Fibroblast of lung (primary cell): ENCODE measurements at regions not wholly inside any gene's neighbourhood (a gene's known extent, or its start where the extent isn't known, plus 50 kb on each side); places are given as distances from the start of the nearest gene placed in this dataset.
"Not testable (repeated sequence)": the region's sequence is repeated elsewhere in the genome, so short reads cannot be mapped to it uniquely, and the experiment has no call there.

Experiments
- DNase-seq, 2 donors: peaks; one replicate each; pipeline versions ENCODE4 v3.0.0 to v3.0.0-alpha.2; 2010; ENCODE audit warnings: low read depth in 2 of 2
- H2AFZ ChIP-seq: 2 replicates; pipeline ENCODE4 v1.5.1; 2012; ENCODE audit warnings: low read length, control low read depth, inconsistent platforms
- H3K27ac ChIP-seq: 2 replicates; pipeline ENCODE4 v1.5.1; 2011; ENCODE audit warnings: low read length, control low read depth; ENCODE audit not compliant: insufficient read depth
- H3K27me3 ChIP-seq: 2 replicates; pipeline ENCODE4 v1.5.1; 2011; ENCODE audit warnings: mild to moderate bottlenecking, low read length; ENCODE audit not compliant: control insufficient read depth, insufficient read depth
- H3K36me3 ChIP-seq: 2 replicates; pipeline ENCODE4 v1.5.1; 2011; ENCODE audit warnings: low read length; ENCODE audit not compliant: control insufficient read depth, insufficient read depth
- H3K4me1 ChIP-seq: 2 replicates; pipeline ENCODE4 v1.5.1; 2011; ENCODE audit warnings: low read length; ENCODE audit not compliant: control insufficient read depth, insufficient read depth; ENCODE audit errors: extremely low read depth
- H3K4me2 ChIP-seq: 2 replicates; pipeline ENCODE4 v1.5.1; 2011; ENCODE audit warnings: low read length, control low read depth; ENCODE audit not compliant: insufficient read depth; ENCODE audit errors: extremely low read depth
- H3K4me3 ChIP-seq, 4 experiments: fragments of 200-600 bp in 1 of 4; sonication (generic) in 1 of 4; replicated peaks in 1 of 4; 2 replicates each; pipeline ENCODE4 v1.5.1; 2011 to 2016; ENCODE audit warnings: low read length in 4 of 4, low read depth in 3 of 4, mild to moderate bottlenecking in 3 of 4, control low read depth in 2 of 4, inconsistent platforms in 1 of 4, mixed read lengths in 1 of 4; ENCODE audit not compliant: insufficient read depth in 1 of 4; ENCODE audit errors: control extremely low read depth in 1 of 4
- H3K79me2 ChIP-seq: 2 replicates; pipeline ENCODE4 v1.5.1; 2012; ENCODE audit warnings: mild to moderate bottlenecking, low read length, inconsistent platforms; ENCODE audit not compliant: control insufficient read depth, insufficient read depth
- H3K9ac ChIP-seq: 2 replicates; pipeline ENCODE4 v1.5.1; 2011; ENCODE audit warnings: mild to moderate bottlenecking, low read length, control low read depth; ENCODE audit not compliant: insufficient read depth
- H3K9me3 ChIP-seq: 2 replicates; pipeline ENCODE4 v1.5.1; 2012; ENCODE audit warnings: low read depth, low read length; ENCODE audit not compliant: control insufficient read depth, insufficient read depth
- H4K20me1 ChIP-seq: 2 replicates; pipeline ENCODE4 v1.5.1; 2011; ENCODE audit warnings: low read length; ENCODE audit not compliant: control insufficient read depth, insufficient read depth; ENCODE audit errors: extremely low read depth
- EZH2 ChIP-seq: IDR thresholded peaks from 2 replicates; pipeline ENCODE4 v1.5.1; 2012; ENCODE audit warnings: low read length, control low read depth, mild to moderate bottlenecking; ENCODE audit errors: missing control alignments
- TF ChIP-seq, protein P1 (sequence below), 2 donors: IDR thresholded peaks in 1 of 2; conservative IDR thresholded peaks in 1 of 2; 1 replicate in 1 of 2; 2 replicates in 1 of 2; pipeline ENCODE4 v1.5.1; 2011 to 2012; ENCODE audit warnings: low read length in 2 of 2, control low read depth in 1 of 2, inconsistent platforms in 1 of 2, low read depth in 1 of 2, mild to moderate bottlenecking in 1 of 2

DNA sequence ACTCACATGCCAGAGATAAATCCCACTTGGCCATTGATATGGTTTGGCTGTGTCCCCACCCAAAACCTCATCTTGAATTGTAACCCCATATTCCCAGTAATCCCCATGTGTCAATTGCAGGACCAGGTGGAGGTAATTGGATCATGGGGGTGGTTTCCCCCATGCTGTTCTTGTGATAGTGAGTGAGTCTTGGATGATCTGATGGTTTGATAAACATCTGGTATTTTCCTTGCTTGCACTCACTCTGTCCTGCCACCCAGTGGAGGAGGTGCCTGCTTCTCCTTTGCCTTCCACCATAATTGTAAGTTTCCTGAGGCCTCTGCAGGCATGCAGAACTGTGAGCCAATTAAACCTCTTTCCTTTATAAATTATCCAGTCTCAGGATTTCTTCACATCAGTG, 50.4 kb upstream of the B3GAT2 start:
- H3K36me3 ChIP-seq, H3K4me3 ChIP-seq, H3K27me3 ChIP-seq, H2AFZ ChIP-seq, H3K27ac ChIP-seq, H3K9me3 ChIP-seq, H3K79me2 ChIP-seq, H3K4me2 ChIP-seq, H4K20me1 ChIP-seq, DNase-seq, H3K4me1 ChIP-seq, H3K9ac ChIP-seq: not testable (repeated sequence)

DNA sequence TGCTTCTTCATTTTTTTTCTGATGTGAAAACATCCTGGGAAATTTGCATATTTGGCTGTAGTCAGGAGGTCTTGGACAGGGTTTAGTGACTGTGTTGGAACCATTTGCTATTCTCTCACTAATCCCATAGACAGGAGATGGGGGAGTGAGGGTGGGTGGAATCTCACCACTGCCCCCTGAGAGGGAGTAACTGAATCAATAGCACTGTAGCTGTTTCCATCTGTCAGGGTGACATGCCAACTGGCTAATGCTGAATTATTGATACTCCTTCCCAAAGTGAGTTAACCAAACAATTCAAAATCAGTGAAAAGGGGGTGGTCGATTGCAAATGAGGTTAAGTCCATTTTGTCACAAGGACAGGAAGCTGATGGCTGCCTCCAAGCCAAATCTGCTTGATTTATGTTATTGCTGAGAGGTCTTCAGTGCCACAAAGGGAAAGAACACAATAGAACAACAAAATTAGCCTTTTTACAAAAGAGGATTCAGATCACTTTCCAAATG, 55.1 kb upstream of the B3GAT2 start:
- Histone ChIP-seq H3K9me3 (no peaks in the 10 kb centered on the region), H3K79me2 (no peaks in the 10 kb centered on the region), H3K4me2 (no peak overlapping the region), H3K9ac (no peak overlapping the region), H3K27me3 (peaks cover 7% of the 10 kb centered on the region), H3K36me3 (no peaks in the 10 kb centered on the region), H2AFZ (no peak overlapping the region), H3K27ac (no peak overlapping the region), H3K4me3 (no peak overlapping the region), H3K4me1 (no peaks in the 10 kb centered on the region), H4K20me1 (peaks cover 2% of the 10 kb centered on the region)
- no peak for TF ChIP-seq EZH2
- TF ChIP-seq, protein P1, sequence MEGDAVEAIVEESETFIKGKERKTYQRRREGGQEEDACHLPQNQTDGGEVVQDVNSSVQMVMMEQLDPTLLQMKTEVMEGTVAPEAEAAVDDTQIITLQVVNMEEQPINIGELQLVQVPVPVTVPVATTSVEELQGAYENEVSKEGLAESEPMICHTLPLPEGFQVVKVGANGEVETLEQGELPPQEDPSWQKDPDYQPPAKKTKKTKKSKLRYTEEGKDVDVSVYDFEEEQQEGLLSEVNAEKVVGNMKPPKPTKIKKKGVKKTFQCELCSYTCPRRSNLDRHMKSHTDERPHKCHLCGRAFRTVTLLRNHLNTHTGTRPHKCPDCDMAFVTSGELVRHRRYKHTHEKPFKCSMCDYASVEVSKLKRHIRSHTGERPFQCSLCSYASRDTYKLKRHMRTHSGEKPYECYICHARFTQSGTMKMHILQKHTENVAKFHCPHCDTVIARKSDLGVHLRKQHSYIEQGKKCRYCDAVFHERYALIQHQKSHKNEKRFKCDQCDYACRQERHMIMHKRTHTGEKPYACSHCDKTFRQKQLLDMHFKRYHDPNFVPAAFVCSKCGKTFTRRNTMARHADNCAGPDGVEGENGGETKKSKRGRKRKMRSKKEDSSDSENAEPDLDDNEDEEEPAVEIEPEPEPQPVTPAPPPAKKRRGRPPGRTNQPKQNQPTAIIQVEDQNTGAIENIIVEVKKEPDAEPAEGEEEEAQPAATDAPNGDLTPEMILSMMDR (conservative IDR thresholded peaks at IDR 0.05 in 1 of 2, IDR thresholded peaks at IDR 0.05 in 1 of 2; ENCODE audit: low read depth in 1 of 2, low read length in 2 of 2), result no peak
- DNase-seq, result no peak

DNA sequence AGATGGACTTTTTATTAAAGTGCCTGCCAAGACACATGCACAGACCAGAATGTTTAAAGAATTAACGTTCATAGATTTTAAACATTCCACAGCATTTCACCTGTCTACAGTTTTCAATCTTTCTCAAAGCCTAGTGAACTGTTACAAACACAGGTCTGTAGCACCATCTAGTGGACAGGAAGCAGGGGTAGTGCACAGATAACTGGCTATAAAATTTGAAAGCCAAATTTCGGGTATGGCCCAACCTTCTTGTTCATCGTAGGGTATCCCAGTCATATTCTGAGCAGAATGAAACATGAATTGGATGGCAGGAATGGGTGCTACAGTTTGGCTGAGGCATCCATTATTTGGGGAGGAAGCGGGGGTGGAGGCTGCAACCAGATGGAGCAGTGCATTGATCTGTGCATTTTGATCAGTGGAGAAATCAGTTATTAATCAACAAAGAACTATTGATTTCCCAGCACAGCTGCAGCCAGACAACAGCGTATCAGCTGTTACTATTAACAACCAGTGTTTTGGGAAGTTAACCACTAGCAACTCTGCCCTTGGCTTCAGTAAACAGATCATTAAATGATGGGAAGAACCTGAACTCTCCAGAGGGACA, 56.1 kb upstream of the B3GAT2 start:
- TF ChIP-seq, protein P1 (conservative IDR thresholded peaks at IDR 0.05 in 1 of 2, IDR thresholded peaks at IDR 0.05 in 1 of 2; ENCODE audit: low read depth in 1 of 2, low read length in 2 of 2), result peak; percentile 91 to 93
- no peak for TF ChIP-seq EZH2
- H4K20me1 ChIP-seq, result peaks cover 2% of the 10 kb centered on the region
- H3K4me1 ChIP-seq, result no peaks in the 10 kb centered on the region
- H3K27ac ChIP-seq, result no peak overlapping the region
- no peak overlapping the region for H3K9ac ChIP-seq
- no peaks in the 10 kb centered on the region for H3K9me3 ChIP-seq
- peak; percentile 42 to 65 for DNase-seq
- H3K27me3 ChIP-seq, result peaks cover 7% of the 10 kb centered on the region
- no peaks in the 10 kb centered on the region for H3K36me3 ChIP-seq
- no peak overlapping the region for H3K4me2 ChIP-seq
- H3K4me3 ChIP-seq, result no peak overlapping the region
- H3K79me2 ChIP-seq, result no peaks in the 10 kb centered on the region
- H2AFZ ChIP-seq, result no peak overlapping the region
